SK-N-SH (cell line): ENCODE measurements at regions not wholly inside any gene's neighbourhood (a gene's known extent, or its start where the extent isn't known, plus 50 kb on each side); places are given as distances from the start of the nearest gene placed in this dataset.

Experiments
- MEF2A ChIP-seq: IDR thresholded peaks from 2 replicates; pipeline ENCODE4 v1.4.0; 2012; ENCODE audit warnings: low read depth, borderline replicate concordance
- NFIC ChIP-seq: IDR thresholded peaks from 2 replicates; pipeline ENCODE4 v1.4.0; 2012; ENCODE audit warnings: borderline replicate concordance
- POLR2AphosphoS5 ChIP-seq: IDR thresholded peaks from 2 replicates; pipeline ENCODE4 v1.6.1; 2012; ENCODE audit warnings: low read depth, low read length
- TF ChIP-seq, protein P1 (sequence below): fragments of 200-600 bp; sonication (generic); IDR thresholded peaks from 2 replicates; pipeline ENCODE4 v1.6.1; 2017; ENCODE audit warnings: antibody characterized with exemption, mild to moderate bottlenecking, moderate library complexity
- TF ChIP-seq, protein P2 (sequence below): fragments of 150-350 bp; IDR thresholded peaks from 2 replicates; pipeline ENCODE4 v1.6.1; 2017; ENCODE audit warnings: antibody characterized with exemption, low read length, low read depth, borderline replicate concordance

DNA sequence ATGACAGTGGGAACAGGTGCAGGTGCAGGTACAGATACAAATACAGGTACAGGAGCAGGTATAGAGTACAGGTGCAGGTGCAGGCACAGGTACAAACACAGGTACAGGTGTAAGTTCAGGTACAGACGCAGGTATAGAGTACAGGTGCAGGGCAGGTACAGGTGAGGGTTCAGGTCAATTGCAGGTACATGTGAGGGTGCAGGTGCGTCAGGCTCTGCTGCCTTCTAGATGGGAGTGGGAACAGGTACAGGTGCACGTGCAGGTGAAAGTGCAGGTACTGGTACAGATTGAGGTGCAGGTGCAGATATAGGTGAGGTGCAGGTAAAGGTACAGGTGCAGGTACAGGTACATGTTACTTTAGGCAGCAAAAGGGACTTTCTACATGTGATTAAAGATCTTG, 85.7 kb downstream of the CRLF2 start:
- TF ChIP-seq, protein P1, sequence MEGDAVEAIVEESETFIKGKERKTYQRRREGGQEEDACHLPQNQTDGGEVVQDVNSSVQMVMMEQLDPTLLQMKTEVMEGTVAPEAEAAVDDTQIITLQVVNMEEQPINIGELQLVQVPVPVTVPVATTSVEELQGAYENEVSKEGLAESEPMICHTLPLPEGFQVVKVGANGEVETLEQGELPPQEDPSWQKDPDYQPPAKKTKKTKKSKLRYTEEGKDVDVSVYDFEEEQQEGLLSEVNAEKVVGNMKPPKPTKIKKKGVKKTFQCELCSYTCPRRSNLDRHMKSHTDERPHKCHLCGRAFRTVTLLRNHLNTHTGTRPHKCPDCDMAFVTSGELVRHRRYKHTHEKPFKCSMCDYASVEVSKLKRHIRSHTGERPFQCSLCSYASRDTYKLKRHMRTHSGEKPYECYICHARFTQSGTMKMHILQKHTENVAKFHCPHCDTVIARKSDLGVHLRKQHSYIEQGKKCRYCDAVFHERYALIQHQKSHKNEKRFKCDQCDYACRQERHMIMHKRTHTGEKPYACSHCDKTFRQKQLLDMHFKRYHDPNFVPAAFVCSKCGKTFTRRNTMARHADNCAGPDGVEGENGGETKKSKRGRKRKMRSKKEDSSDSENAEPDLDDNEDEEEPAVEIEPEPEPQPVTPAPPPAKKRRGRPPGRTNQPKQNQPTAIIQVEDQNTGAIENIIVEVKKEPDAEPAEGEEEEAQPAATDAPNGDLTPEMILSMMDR, result no peak
- TF ChIP-seq, protein P2, sequence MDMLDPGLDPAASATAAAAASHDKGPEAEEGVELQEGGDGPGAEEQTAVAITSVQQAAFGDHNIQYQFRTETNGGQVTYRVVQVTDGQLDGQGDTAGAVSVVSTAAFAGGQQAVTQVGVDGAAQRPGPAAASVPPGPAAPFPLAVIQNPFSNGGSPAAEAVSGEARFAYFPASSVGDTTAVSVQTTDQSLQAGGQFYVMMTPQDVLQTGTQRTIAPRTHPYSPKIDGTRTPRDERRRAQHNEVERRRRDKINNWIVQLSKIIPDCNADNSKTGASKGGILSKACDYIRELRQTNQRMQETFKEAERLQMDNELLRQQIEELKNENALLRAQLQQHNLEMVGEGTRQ, result no peak
- no peak for TF ChIP-seq NFIC
- TF ChIP-seq POLR2AphosphoS5, result no peak
- no peak for TF ChIP-seq MEF2A
